Lower leg skin (tissue), 3 donors: ENCODE measurements at regions not wholly inside any gene's neighbourhood (a gene's known extent, or its start where the extent isn't known, plus 50 kb on each side); places are given as distances from the start of the nearest gene placed in this dataset.

Experiments
- POLR2A ChIP-seq, 2 donors: fragments of 450-650 bp; IDR thresholded peaks; one replicate each; pipeline ENCODE4 v1.6.1; 2016 to 2017; ENCODE audit warnings: antibody characterized with exemption in 2 of 2, mild to moderate bottlenecking in 1 of 2, moderate library complexity in 1 of 2
- TF ChIP-seq, protein P1 (sequence below), 3 donors: fragments of 450-650 bp; IDR thresholded peaks; one replicate each; pipeline ENCODE4 v1.5.1; 2016; ENCODE audit warnings: antibody characterized with exemption in 3 of 3, mild to moderate bottlenecking in 3 of 3, moderate library complexity in 2 of 3

DNA sequence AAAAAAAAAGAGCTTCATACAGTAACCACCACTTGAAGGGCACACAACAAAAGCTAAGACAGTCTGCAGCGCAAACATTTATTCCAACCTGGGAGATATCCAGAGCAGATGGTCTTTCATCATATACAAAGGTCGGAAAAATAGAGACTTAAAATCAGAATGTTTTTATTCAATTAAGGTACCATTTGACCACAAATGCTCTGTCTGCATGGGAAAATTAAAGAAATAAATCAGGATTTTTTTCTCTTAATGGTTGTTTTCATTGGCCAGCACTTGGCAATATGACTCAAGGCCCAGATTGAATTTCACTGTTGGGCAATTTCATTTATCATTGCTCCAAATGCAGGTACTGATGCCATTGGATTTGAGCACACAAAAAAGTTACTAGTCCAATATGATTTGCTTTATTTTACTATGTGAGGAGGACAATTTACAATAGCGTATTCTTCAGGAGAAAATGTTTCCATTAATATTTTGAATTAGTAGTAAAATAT, 145.9 kb upstream of the AGTR1 start:
- TF ChIP-seq, protein P1, sequence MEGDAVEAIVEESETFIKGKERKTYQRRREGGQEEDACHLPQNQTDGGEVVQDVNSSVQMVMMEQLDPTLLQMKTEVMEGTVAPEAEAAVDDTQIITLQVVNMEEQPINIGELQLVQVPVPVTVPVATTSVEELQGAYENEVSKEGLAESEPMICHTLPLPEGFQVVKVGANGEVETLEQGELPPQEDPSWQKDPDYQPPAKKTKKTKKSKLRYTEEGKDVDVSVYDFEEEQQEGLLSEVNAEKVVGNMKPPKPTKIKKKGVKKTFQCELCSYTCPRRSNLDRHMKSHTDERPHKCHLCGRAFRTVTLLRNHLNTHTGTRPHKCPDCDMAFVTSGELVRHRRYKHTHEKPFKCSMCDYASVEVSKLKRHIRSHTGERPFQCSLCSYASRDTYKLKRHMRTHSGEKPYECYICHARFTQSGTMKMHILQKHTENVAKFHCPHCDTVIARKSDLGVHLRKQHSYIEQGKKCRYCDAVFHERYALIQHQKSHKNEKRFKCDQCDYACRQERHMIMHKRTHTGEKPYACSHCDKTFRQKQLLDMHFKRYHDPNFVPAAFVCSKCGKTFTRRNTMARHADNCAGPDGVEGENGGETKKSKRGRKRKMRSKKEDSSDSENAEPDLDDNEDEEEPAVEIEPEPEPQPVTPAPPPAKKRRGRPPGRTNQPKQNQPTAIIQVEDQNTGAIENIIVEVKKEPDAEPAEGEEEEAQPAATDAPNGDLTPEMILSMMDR (IDR thresholded peaks at IDR 0.05): no peak
- TF ChIP-seq POLR2A (IDR thresholded peaks at IDR 0.05): no peak
